Sigmoid colon (tissue), 6 donors: ENCODE measurements at regions not wholly inside any gene's neighbourhood (a gene's known extent, or its start where the extent isn't known, plus 50 kb on each side); places are given as distances from the start of the nearest gene placed in this dataset.

Source experiments
- DNase-seq: peaks from one replicate; pipeline ENCODE4 v3.0.0-alpha.2; 2019
- H3K27ac ChIP-seq, 4 donors: fragments of 200-600 bp; sonication (generic); one replicate each; pipeline ENCODE4 v1.5.1; 2016 to 2019; ENCODE audit warnings: mild to moderate bottlenecking in 1 of 4
- H3K27me3 ChIP-seq, 3 donors: fragments of 200-600 bp; sonication (generic); one replicate each; pipeline ENCODE4 v1.5.1; 2019; ENCODE audit warnings: mild to moderate bottlenecking in 1 of 3
- H3K36me3 ChIP-seq, 4 donors: fragments of 200-600 bp; sonication (generic); one replicate each; pipeline ENCODE4 v1.5.1; 2016 to 2019
- H3K4me1 ChIP-seq, 4 donors: fragments of 200-600 bp; sonication (generic); one replicate each; pipeline ENCODE4 v1.5.1; 2017 to 2019
- H3K4me3 ChIP-seq, 4 donors: fragments of 200-600 bp; sonication (generic); one replicate each; pipeline ENCODE4 v1.5.1; 2017 to 2019; ENCODE audit warnings: mild to moderate bottlenecking in 2 of 4, moderate library complexity in 1 of 4
- H3K9me3 ChIP-seq, 4 donors: fragments of 200-600 bp in 3 of 4; sonication (generic) in 3 of 4; one replicate each; pipeline versions ENCODE4 v1.5.1 to v1.6.1; 2013 to 2019
- EP300 ChIP-seq, 4 donors: sonication (generic); formaldehyde crosslinking; IDR thresholded peaks; one replicate each; pipeline ENCODE4 v1.6.1; 2017; ENCODE audit warnings: antibody characterized with exemption in 4 of 4
- POLR2A ChIP-seq, 2 donors: fragments of 450-650 bp; IDR thresholded peaks; one replicate each; pipeline ENCODE4 v1.6.1; 2016; ENCODE audit warnings: antibody characterized with exemption in 2 of 2, mild to moderate bottlenecking in 2 of 2, moderate library complexity in 2 of 2
- POLR2AphosphoS5 ChIP-seq, 4 donors: sonication (generic); formaldehyde crosslinking; IDR thresholded peaks; one replicate each; pipeline ENCODE4 v1.6.1; 2017; ENCODE audit warnings: antibody characterized with exemption in 4 of 4
- WGBS, 2 donors: extraction: QIAGEN DNeasy Blood & Tissue Kit; methylation state at CpG; one replicate each; pipeline ENCODE4 v1.1.7; 2013; 5-methylcytosine and 5-hydroxymethylcytosine counted together
- intact Hi-C: fragments of 100-400 bp; cut with DNase I; formaldehyde crosslinking; loops from one replicate; pipeline ENCODE4 v1.15.1; 2023
- TF ChIP-seq, protein P1 (sequence below), 4 experiments: fragments of 450-650 bp in 3 of 4; fragments of 200-600 bp in 1 of 4; IDR thresholded peaks; one replicate each; pipeline ENCODE4 v1.5.1; 2016 to 2019; ENCODE audit warnings: antibody characterized with exemption in 4 of 4, mild to moderate bottlenecking in 3 of 4, moderate library complexity in 2 of 4
- donor health status: healthy with polysubstance abuse.
- donor health status: healthy.

- no peak overlapping the region for H3K4me3 ChIP-seq
- no peak overlapping the region for H3K27ac ChIP-seq
- WGBS, 2 donors: 31 to 45% methylated on average over 1 of the region's 1 CpG
- no peaks in the 10 kb centered on the region for H3K27me3 ChIP-seq
- H3K36me3 ChIP-seq: no peaks in the 10 kb centered on the region
- no peak for TF ChIP-seq POLR2A (IDR thresholded peaks at IDR 0.05)
- TF ChIP-seq EP300 (IDR thresholded peaks at IDR 0.05): no peak
- TF ChIP-seq POLR2AphosphoS5 (IDR thresholded peaks at IDR 0.05): no peak
- H3K9me3 ChIP-seq: no peaks in the 10 kb centered on the region
- no peaks in the 10 kb centered on the region for H3K4me1 ChIP-seq
- no peak for DNase-seq
- intact Hi-C loops: no loop called here
These were observed 794.9 kb upstream of the ARRDC3 start for GRCh38 chr5:92177926-92178487.

GRCh38 chr5:92163906-92164305, 780.8 kb upstream of the ARRDC3 start:
- H3K4me1 ChIP-seq: no peaks in the 10 kb centered on the region
- H3K4me3 ChIP-seq: no peak overlapping the region
- WGBS, 2 donors: 49 to 83% methylated on average over 2 of the region's 2 CpGs
- H3K27ac ChIP-seq: no peak overlapping the region
- TF ChIP-seq, protein P1, sequence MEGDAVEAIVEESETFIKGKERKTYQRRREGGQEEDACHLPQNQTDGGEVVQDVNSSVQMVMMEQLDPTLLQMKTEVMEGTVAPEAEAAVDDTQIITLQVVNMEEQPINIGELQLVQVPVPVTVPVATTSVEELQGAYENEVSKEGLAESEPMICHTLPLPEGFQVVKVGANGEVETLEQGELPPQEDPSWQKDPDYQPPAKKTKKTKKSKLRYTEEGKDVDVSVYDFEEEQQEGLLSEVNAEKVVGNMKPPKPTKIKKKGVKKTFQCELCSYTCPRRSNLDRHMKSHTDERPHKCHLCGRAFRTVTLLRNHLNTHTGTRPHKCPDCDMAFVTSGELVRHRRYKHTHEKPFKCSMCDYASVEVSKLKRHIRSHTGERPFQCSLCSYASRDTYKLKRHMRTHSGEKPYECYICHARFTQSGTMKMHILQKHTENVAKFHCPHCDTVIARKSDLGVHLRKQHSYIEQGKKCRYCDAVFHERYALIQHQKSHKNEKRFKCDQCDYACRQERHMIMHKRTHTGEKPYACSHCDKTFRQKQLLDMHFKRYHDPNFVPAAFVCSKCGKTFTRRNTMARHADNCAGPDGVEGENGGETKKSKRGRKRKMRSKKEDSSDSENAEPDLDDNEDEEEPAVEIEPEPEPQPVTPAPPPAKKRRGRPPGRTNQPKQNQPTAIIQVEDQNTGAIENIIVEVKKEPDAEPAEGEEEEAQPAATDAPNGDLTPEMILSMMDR (IDR thresholded peaks at IDR 0.05): no peak
- no peak for TF ChIP-seq POLR2A (IDR thresholded peaks at IDR 0.05)
- TF ChIP-seq POLR2AphosphoS5 (IDR thresholded peaks at IDR 0.05): no peak
- TF ChIP-seq EP300 (IDR thresholded peaks at IDR 0.05): no peak
- DNase-seq: no peak
- intact Hi-C loops: no loop called here
- no peaks in the 10 kb centered on the region for H3K27me3 ChIP-seq
- H3K36me3 ChIP-seq: no peaks in the 10 kb centered on the region
- H3K9me3 ChIP-seq: no peaks in the 10 kb centered on the region

- Histone ChIP-seq H3K27me3 (no peaks in the 10 kb centered on the region), H3K36me3 (no peaks in the 10 kb centered on the region), H3K9me3 (no peaks in the 10 kb centered on the region), H3K4me3 (no peak overlapping the region), H3K27ac (no peak overlapping the region), H3K4me1 (no peaks in the 10 kb centered on the region)
- DNase-seq: no peak
- WGBS, 2 donors: 63 to 73% methylated on average over 2 of the region's 2 CpGs
- intact Hi-C loops: no loop called here
- no peak for TF ChIP-seq EP300 (IDR thresholded peaks at IDR 0.05)
- no peak for TF ChIP-seq POLR2A (IDR thresholded peaks at IDR 0.05)
- TF ChIP-seq, protein P1 (IDR thresholded peaks at IDR 0.05): no peak
- no peak for TF ChIP-seq POLR2AphosphoS5 (IDR thresholded peaks at IDR 0.05)
These were observed 764.7 kb upstream of the ARRDC3 start for GRCh38 chr5:92147798-92148197.

DNA sequence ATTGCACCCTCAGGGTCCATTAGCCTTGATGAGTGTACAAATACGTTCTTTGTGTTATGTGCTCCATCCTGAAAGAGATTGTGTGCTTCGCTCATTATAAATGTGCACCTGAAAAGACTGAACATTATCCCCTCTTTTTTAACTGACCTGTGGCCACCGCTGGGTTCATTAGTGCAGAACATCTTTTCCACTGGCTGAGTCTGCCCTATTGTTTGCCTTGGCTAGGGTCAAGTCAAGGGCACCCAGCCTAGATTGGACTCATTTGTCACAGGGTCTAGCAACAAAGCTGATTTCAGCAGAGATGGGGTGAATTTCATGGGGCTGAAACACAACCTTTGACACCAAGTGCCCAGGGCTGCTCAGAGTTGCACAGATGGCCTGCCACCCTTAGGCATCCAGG, 764.1 kb upstream of the ARRDC3 start:
- no peaks in the 10 kb centered on the region for H3K9me3 ChIP-seq
- no peak overlapping the region for H3K4me3 ChIP-seq
- H3K36me3 ChIP-seq: no peaks in the 10 kb centered on the region
- H3K27ac ChIP-seq: no peak overlapping the region
- no peak for DNase-seq
- no peak for TF ChIP-seq EP300 (IDR thresholded peaks at IDR 0.05)
- TF ChIP-seq, protein P1 (IDR thresholded peaks at IDR 0.05): no peak
- TF ChIP-seq POLR2AphosphoS5 (IDR thresholded peaks at IDR 0.05): no peak
- TF ChIP-seq POLR2A (IDR thresholded peaks at IDR 0.05): no peak
- WGBS, 2 donors: 75 to 82% methylated on average over 3 of the region's 3 CpGs
- H3K27me3 ChIP-seq: no peaks in the 10 kb centered on the region
- intact Hi-C loops: no loop called here
- no peaks in the 10 kb centered on the region for H3K4me1 ChIP-seq

DNA sequence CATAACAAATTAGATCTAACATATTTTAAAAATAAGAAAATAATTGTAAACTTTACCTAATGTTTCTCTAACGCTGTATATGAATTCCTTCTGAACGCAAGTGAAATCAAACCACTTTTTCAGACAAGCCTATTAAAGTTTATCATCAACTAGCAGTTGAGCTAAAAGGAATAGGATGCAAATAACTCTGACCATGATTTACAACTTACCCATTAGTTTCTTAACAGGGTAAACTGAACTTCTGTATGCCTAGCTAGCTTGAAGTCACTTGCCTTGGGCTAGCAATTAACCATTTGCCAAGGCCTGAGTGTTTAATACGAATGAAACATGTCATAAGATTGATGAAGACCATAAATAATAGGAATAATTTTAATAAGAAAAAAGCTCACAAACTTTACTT, 762.7 kb upstream of the ARRDC3 start:
- intact Hi-C loops: no loop called here
- 79 to 87% methylated on average over 3 of the region's 3 CpGs for WGBS, 2 donors

More for the DNA sequence above, 762.7 kb upstream of the ARRDC3 start:
- no peak overlapping the region for H3K27ac ChIP-seq
- no peaks in the 10 kb centered on the region for H3K4me1 ChIP-seq
- no peaks in the 10 kb centered on the region for H3K9me3 ChIP-seq
- no peaks in the 10 kb centered on the region for H3K36me3 ChIP-seq
- no peak overlapping the region for H3K4me3 ChIP-seq
- no peak for DNase-seq
- H3K27me3 ChIP-seq: no peaks in the 10 kb centered on the region
- TF ChIP-seq POLR2A (IDR thresholded peaks at IDR 0.05): no peak
- TF ChIP-seq, protein P1 (IDR thresholded peaks at IDR 0.05): no peak
- no peak for TF ChIP-seq EP300 (IDR thresholded peaks at IDR 0.05)
- no peak for TF ChIP-seq POLR2AphosphoS5 (IDR thresholded peaks at IDR 0.05)
